Mesothelial cell of epicardium (in vitro differentiated cells): ENCODE measurements at regions not wholly inside any gene's neighbourhood (a gene's known extent, or its start where the extent isn't known, plus 50 kb on each side); places are given as distances from the start of the nearest gene placed in this dataset.
A peak's percentile ranks its signal among the peaks of the same experiment; 100 is the strongest.

ENCODE experiments used
- DNase-seq, 2 experiments: peaks; one replicate each; pipeline ENCODE4 v3.0.0; 2021; ENCODE audit warnings: low spot score in 2 of 2; ENCODE audit not compliant: unreplicated experiment in 2 of 2
- H3K27ac Mint-ChIP-seq: 2 replicates; pipeline ENCODE4 v1.8.0; 2021; ENCODE audit warnings: mixed read lengths
- H3K27me3 Mint-ChIP-seq: 2 replicates; pipeline ENCODE4 v1.8.0; 2021; ENCODE audit warnings: low read depth, mixed read lengths
- H3K36me3 Mint-ChIP-seq: 2 replicates; pipeline ENCODE4 v1.8.0; 2021; ENCODE audit warnings: mixed read lengths
- H3K4me1 Mint-ChIP-seq: 2 replicates; pipeline ENCODE4 v1.8.0; 2021; ENCODE audit warnings: mixed read lengths
- H3K4me3 Mint-ChIP-seq: 2 replicates; pipeline ENCODE4 v1.8.0; 2021; ENCODE audit warnings: mild to moderate bottlenecking, moderate library complexity, mixed read lengths
- H3K9me3 Mint-ChIP-seq: 2 replicates; pipeline ENCODE4 v1.8.0; 2021; ENCODE audit warnings: mixed read lengths
- TF ChIP-seq, protein P1 (sequence below): fragments of 200-600 bp; sonication (generic); IDR thresholded peaks from one replicate; pipeline ENCODE4 v1.5.0; 2021; ENCODE audit warnings: antibody characterized with exemption; ENCODE audit not compliant: unreplicated experiment

GRCh38 chr7:96417784-96418183, 95.9 kb upstream of the SLC25A13 start:
- no peak for DNase-seq
- H3K36me3 Mint-ChIP-seq, result no peaks in the 10 kb centered on the region
- peaks cover 28% of the 10 kb centered on the region for H3K4me1 Mint-ChIP-seq
- no peaks in the 10 kb centered on the region for H3K27me3 Mint-ChIP-seq
- no peaks in the 10 kb centered on the region for H3K9me3 Mint-ChIP-seq
- no peak overlapping the region for H3K4me3 Mint-ChIP-seq
- TF ChIP-seq, protein P1, sequence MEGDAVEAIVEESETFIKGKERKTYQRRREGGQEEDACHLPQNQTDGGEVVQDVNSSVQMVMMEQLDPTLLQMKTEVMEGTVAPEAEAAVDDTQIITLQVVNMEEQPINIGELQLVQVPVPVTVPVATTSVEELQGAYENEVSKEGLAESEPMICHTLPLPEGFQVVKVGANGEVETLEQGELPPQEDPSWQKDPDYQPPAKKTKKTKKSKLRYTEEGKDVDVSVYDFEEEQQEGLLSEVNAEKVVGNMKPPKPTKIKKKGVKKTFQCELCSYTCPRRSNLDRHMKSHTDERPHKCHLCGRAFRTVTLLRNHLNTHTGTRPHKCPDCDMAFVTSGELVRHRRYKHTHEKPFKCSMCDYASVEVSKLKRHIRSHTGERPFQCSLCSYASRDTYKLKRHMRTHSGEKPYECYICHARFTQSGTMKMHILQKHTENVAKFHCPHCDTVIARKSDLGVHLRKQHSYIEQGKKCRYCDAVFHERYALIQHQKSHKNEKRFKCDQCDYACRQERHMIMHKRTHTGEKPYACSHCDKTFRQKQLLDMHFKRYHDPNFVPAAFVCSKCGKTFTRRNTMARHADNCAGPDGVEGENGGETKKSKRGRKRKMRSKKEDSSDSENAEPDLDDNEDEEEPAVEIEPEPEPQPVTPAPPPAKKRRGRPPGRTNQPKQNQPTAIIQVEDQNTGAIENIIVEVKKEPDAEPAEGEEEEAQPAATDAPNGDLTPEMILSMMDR, result no peak
- H3K27ac Mint-ChIP-seq, result no peak overlapping the region

- H3K27me3 Mint-ChIP-seq, result no peaks in the 10 kb centered on the region
- TF ChIP-seq, protein P1, result no peak
- H3K4me3 Mint-ChIP-seq, result no peak overlapping the region
- peak overlapping the region; percentile 32 for H3K27ac Mint-ChIP-seq
- no peaks in the 10 kb centered on the region for H3K36me3 Mint-ChIP-seq
- peaks cover 23% of the 10 kb centered on the region for H3K4me1 Mint-ChIP-seq
- H3K9me3 Mint-ChIP-seq, result no peaks in the 10 kb centered on the region
- DNase-seq, result no peak
These were observed 94.7 kb upstream of the SLC25A13 start for GRCh38 chr7:96416599-96416998.

GRCh38 chr7:96416116-96416515, 94.2 kb upstream of the SLC25A13 start:
- no peak for DNase-seq
- H3K4me1 Mint-ChIP-seq, result peaks cover 23% of the 10 kb centered on the region
- H3K27ac Mint-ChIP-seq, result peak overlapping the region; percentile 20
- H3K9me3 Mint-ChIP-seq, result no peaks in the 10 kb centered on the region
- H3K4me3 Mint-ChIP-seq, result no peak overlapping the region
- no peaks in the 10 kb centered on the region for H3K36me3 Mint-ChIP-seq
- no peaks in the 10 kb centered on the region for H3K27me3 Mint-ChIP-seq
- TF ChIP-seq, protein P1, result no peak

DNA sequence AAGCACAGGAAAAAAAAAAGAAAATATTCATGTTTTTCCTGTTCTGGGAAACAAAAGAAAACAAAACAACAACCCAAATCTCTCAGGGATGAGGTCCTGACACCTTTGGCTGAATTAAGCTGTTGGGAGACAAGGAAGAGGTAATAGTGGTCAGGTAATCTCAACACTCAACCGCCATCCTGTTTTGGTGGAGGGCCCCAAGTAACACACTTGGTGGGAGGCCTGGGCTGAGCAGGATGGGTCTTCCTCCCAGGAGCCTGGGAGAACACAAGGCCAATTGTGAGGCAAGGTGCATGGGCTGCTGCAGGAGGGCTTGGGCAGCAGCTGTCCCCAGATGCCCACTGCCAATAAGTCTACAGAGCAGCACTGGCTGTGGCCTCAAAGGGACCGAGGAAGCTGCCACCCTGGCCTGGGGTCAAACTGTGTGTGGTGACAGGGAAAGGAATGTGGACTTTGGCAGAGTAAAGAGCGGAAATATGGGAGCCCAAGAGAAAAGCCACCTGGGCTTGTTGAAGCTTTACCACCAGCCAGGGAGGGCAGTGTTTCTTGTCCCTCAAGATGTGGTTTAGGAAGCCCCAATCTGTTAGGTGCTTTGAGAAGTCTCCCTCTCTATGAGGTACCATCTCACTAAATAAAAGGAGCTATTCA, 93.5 kb upstream of the SLC25A13 start:
- H3K9me3 Mint-ChIP-seq, result no peaks in the 10 kb centered on the region
- peaks cover 23% of the 10 kb centered on the region for H3K4me1 Mint-ChIP-seq
- no peaks in the 10 kb centered on the region for H3K36me3 Mint-ChIP-seq
- H3K4me3 Mint-ChIP-seq, result no peak overlapping the region
- TF ChIP-seq, protein P1, result no peak
- no peaks in the 10 kb centered on the region for H3K27me3 Mint-ChIP-seq
- no peak overlapping the region for H3K27ac Mint-ChIP-seq
- no peak for DNase-seq

DNA sequence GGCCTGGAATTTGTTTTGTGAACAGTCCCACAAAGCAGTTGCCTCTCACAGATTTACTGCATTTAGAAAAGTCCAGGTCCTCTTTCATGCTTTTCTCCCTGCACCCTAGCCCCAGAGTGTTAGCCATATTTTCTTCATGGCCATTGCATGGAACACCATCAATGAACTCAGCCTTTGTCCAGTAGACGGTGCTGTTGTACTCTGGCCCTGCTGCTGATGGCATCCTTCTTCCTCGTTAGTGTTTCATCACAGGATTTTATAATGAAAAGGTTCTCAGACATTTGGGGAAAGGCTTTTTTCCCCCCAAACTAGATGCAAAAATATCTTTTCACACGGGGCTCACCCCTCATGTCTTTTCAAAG, 93.0 kb upstream of the SLC25A13 start:
- H3K4me1 Mint-ChIP-seq, result peaks cover 23% of the 10 kb centered on the region
- H3K4me3 Mint-ChIP-seq, result no peak overlapping the region
- H3K36me3 Mint-ChIP-seq, result no peaks in the 10 kb centered on the region
- peak in 1 of 2 experiments; percentile 54 for DNase-seq
- no peaks in the 10 kb centered on the region for H3K27me3 Mint-ChIP-seq
- H3K27ac Mint-ChIP-seq, result no peak overlapping the region
- no peaks in the 10 kb centered on the region for H3K9me3 Mint-ChIP-seq
- TF ChIP-seq, protein P1, result peak; percentile 49
